IgD-negative memory B cell (primary cell): ENCODE measurements at regions not wholly inside any gene's neighbourhood (a gene's known extent, or its start where the extent isn't known, plus 50 kb on each side); places are given as distances from the start of the nearest gene placed in this dataset.
"Not testable (repeated sequence)": the region's sequence is repeated elsewhere in the genome, so short reads cannot be mapped to it uniquely, and the experiment has no call there.

Experiments
- H3K27ac Mint-ChIP-seq, 3 donors: one replicate each; pipeline ENCODE4 v1.8.0; 2020 to 2022; ENCODE audit warnings: mild to moderate bottlenecking in 3 of 3, mixed read lengths in 3 of 3, moderate library complexity in 1 of 3
- H3K27me3 Mint-ChIP-seq: one replicate; pipeline ENCODE4 v1.8.0; 2021; ENCODE audit warnings: mixed read lengths
- H3K36me3 Mint-ChIP-seq: one replicate; pipeline ENCODE4 v1.8.0; 2020; ENCODE audit warnings: mild to moderate bottlenecking, mixed read lengths
- H3K4me1 Mint-ChIP-seq, 3 donors: one replicate each; pipeline ENCODE4 v1.8.0; 2020 to 2022; ENCODE audit warnings: mixed read lengths in 3 of 3, mild to moderate bottlenecking in 1 of 3
- H3K4me3 Mint-ChIP-seq, 4 donors: one replicate each; pipeline ENCODE4 v1.8.0; 2020 to 2022; ENCODE audit warnings: mild to moderate bottlenecking in 4 of 4, mixed read lengths in 4 of 4, moderate library complexity in 3 of 4
- H3K9me3 Mint-ChIP-seq, 3 donors: one replicate each; pipeline ENCODE4 v1.8.0; 2020 to 2021; ENCODE audit warnings: mixed read lengths in 3 of 3, mild to moderate bottlenecking in 1 of 3

DNA sequence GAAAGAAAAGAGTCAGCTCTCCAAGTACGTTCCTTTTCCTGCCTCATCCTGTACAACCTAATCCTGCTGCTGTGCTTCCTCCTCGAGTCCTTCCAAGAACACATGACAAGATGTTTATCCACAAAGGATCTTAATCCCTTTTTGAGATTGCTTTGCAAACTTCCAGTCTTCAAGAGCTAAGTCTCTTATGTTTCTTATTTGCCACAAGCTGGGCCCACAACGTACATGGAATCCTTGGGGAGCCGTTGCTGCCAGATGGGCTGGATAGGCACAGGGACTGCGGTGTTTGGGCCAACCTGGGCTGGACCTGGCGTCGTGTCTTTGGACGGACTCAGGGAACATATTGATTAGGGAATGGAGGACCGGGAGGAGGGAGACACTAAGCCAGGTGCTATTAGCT lies 79.7 kb upstream of the AFDN start:
- Mint-ChIP-seq H3K4me3 (no peak overlapping the region), H3K27ac (peak overlapping the region in 1 of 3 donors; percentile 43), H3K9me3 (peaks cover 0 to 1% (median 0%) of the 10 kb centered on the region in 3 donors), H3K4me1 (no peaks in the 10 kb centered on the region), H3K36me3 (no peaks in the 10 kb centered on the region), H3K27me3 (peaks cover 8% of the 10 kb centered on the region)

DNA sequence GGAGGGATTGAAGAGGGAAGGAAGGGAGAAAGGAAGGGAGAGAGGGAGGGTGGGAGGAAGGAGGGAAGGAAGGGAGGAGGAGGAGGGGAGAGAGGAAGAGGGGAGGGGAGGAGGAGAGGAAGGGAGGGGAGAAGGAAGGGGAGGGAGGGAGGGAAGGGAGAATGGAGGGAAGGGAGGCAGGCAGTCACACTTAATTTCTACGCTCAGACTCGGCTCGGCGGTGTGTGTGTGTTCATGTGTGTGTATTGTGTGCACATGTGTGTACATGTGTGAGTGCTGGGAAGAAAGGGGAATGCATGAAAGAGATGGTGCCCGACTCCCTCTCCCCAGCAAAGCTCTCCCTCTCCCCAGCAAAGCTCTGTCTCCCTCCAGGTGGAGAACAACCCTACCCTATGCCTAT lies 79.1 kb upstream of the AFDN start:
- peaks cover 8% of the 10 kb centered on the region for H3K27me3 Mint-ChIP-seq
- H3K36me3 Mint-ChIP-seq: peaks cover 2% of the 10 kb centered on the region
- H3K4me1 Mint-ChIP-seq: peaks cover 0 to 1% (median 0%) of the 10 kb centered on the region in 3 donors
- peaks cover 0 to 1% (median 0%) of the 10 kb centered on the region in 3 donors for H3K9me3 Mint-ChIP-seq
- no peak overlapping the region for H3K27ac Mint-ChIP-seq
- H3K4me3 Mint-ChIP-seq: no peak overlapping the region

GRCh38 chr6:167748046-167748445 lies 78.7 kb upstream of the AFDN start:
- H3K27me3 Mint-ChIP-seq: peaks cover 8% of the 10 kb centered on the region
- H3K4me3 Mint-ChIP-seq: no peak overlapping the region
- peaks cover 0 to 1% (median 0%) of the 10 kb centered on the region in 3 donors for H3K9me3 Mint-ChIP-seq
- H3K27ac Mint-ChIP-seq: no peak overlapping the region
- peaks cover 2% of the 10 kb centered on the region for H3K36me3 Mint-ChIP-seq
- peaks cover 0 to 1% (median 0%) of the 10 kb centered on the region in 3 donors for H3K4me1 Mint-ChIP-seq

GRCh38 chr6:167748458-167749379 lies 78.0 kb upstream of the AFDN start:
- no peak overlapping the region for H3K27ac Mint-ChIP-seq
- H3K4me3 Mint-ChIP-seq: no peak overlapping the region
- peaks cover 2% of the 10 kb centered on the region for H3K36me3 Mint-ChIP-seq
- H3K9me3 Mint-ChIP-seq: peaks cover 0 to 1% (median 0%) of the 10 kb centered on the region in 3 donors
- H3K4me1 Mint-ChIP-seq: peaks cover 0 to 1% (median 0%) of the 10 kb centered on the region in 3 donors
- H3K27me3 Mint-ChIP-seq: peaks cover 8% of the 10 kb centered on the region

DNA sequence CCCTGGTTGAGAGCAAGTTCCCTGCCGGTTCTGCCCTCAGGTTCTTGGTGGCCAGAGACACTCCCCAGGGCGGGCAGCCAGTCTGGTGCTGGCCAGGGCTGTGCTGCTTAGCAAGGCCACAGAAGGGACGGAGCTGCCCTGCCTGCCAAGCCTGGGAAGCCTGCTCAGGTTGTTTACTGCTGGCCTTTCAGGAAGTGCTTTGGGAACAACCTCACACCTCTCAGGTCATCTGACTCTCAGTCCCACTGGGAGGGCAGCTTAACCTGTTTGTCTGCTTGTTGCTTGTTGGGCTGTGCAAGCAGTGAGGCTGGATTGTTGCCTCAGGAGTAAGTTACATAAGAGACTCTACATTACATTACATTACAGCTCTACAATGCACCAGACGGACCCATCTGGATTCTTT lies 75.8 kb upstream of the AFDN start:
- H3K4me3 Mint-ChIP-seq: no peak overlapping the region
- peaks cover 8% of the 10 kb centered on the region for H3K27me3 Mint-ChIP-seq
- no peak overlapping the region for H3K27ac Mint-ChIP-seq
- peaks cover 0 to 1% (median 0%) of the 10 kb centered on the region in 3 donors for H3K4me1 Mint-ChIP-seq
- H3K36me3 Mint-ChIP-seq: peaks cover 2% of the 10 kb centered on the region
- peaks cover 0 to 8% (median 0%) of the 10 kb centered on the region in 3 donors for H3K9me3 Mint-ChIP-seq

DNA sequence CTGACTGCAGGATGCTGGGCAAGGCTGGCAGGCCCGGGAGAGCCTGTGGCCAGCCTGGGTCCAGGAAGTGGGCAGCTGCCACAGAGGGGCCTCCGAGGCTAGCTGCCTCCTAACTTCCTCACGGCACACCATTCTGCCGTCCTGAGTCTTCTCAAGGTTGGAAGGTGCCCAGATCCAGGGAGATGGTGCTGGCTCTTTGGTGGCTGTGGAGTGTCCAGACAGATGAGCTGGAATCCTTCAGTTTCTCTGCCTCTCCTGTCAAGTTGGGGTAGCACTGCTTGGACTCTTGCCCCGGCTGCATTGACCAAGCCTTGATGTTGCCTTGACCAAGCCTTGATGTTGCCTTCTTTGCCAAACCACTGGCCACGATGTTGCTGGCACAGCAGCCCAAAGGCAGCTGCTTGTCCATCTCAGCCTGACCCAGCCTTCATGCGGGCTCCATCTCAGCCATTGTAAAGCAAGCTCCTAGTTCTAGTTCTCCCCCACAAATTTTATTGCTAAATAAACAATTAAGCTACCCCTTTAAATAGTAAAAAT lies 75.1 kb upstream of the AFDN start:
- Mint-ChIP-seq H3K4me1 (peaks cover 0 to 1% (median 0%) of the 10 kb centered on the region in 3 donors), H3K9me3 (peaks cover 0 to 8% (median 0%) of the 10 kb centered on the region in 3 donors), H3K36me3 (peaks cover 2% of the 10 kb centered on the region), H3K27ac (no peak overlapping the region), H3K4me3 (no peak overlapping the region), H3K27me3 (peaks cover 4% of the 10 kb centered on the region)

DNA sequence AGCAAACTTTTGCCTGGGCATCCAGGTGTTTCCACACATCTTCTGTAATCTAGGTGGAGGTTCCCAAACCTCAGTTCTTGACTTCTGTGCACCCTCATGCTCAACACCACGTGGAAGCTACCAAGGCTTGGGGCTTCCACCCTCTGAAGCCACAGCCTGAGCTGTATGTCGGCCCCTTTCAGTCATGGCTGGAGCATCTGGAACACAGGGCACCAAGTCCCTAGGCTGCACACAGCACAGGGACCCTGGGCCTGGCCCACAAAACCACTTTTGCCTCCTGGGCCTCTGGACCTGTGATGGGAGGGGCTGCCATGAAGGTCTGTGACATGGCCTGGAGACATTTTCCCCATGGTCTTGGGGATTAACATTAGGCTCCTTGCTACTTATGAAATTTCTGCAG lies 73.4 kb upstream of the AFDN start:
- H3K4me3 Mint-ChIP-seq, H3K27me3 Mint-ChIP-seq, H3K36me3 Mint-ChIP-seq, H3K27ac Mint-ChIP-seq, H3K9me3 Mint-ChIP-seq, H3K4me1 Mint-ChIP-seq: not testable (repeated sequence)

DNA sequence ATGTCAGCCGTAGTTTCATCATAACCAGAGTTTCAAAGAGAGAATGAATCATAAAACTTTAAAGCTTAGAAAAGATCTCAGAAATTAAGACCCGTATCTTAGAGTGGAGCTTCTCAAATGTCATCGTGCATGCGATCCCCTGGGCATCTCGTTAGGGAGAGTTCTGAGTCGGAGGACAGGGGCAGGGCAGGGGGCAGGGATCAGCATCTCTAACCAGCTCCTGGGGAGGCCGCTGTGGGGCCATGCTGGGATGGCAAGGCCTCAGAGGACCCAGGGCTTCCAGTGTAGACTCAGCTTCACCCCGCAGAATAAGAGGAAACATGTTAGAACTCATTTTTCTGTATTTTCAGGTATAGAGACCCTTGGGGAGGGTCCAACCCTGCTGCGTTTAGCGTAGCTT lies 72.0 kb upstream of the AFDN start:
- Mint-ChIP-seq H3K4me3 (no peak overlapping the region), H3K4me1 (peaks cover 0 to 1% (median 0%) of the 10 kb centered on the region in 3 donors), H3K9me3 (peaks cover 0 to 8% (median 0%) of the 10 kb centered on the region in 3 donors), H3K27me3 (peaks cover 8% of the 10 kb centered on the region), H3K36me3 (peaks cover 2% of the 10 kb centered on the region), H3K27ac (peak overlapping the region in 1 of 3 donors; percentile 75)

GRCh38 chr6:167755461-167755860 lies 71.2 kb upstream of the AFDN start:
- H3K27ac Mint-ChIP-seq: peak overlapping the region in 1 of 3 donors; percentile 75
- peaks cover 0 to 8% (median 0%) of the 10 kb centered on the region in 3 donors for H3K9me3 Mint-ChIP-seq
- H3K4me1 Mint-ChIP-seq: peaks cover 0 to 1% (median 0%) of the 10 kb centered on the region in 3 donors
- no peak overlapping the region for H3K4me3 Mint-ChIP-seq
- H3K36me3 Mint-ChIP-seq: peaks cover 2% of the 10 kb centered on the region
- H3K27me3 Mint-ChIP-seq: peaks cover 8% of the 10 kb centered on the region

GRCh38 chr6:167756597-167756996 lies 70.1 kb upstream of the AFDN start:
- no peak overlapping the region for H3K4me3 Mint-ChIP-seq
- peaks cover 0 to 8% (median 0%) of the 10 kb centered on the region in 3 donors for H3K9me3 Mint-ChIP-seq
- H3K27ac Mint-ChIP-seq: no peak overlapping the region
- H3K27me3 Mint-ChIP-seq: peaks cover 8% of the 10 kb centered on the region
- H3K4me1 Mint-ChIP-seq: peaks cover 0 to 1% (median 0%) of the 10 kb centered on the region in 3 donors
- H3K36me3 Mint-ChIP-seq: peaks cover 2% of the 10 kb centered on the region

DNA sequence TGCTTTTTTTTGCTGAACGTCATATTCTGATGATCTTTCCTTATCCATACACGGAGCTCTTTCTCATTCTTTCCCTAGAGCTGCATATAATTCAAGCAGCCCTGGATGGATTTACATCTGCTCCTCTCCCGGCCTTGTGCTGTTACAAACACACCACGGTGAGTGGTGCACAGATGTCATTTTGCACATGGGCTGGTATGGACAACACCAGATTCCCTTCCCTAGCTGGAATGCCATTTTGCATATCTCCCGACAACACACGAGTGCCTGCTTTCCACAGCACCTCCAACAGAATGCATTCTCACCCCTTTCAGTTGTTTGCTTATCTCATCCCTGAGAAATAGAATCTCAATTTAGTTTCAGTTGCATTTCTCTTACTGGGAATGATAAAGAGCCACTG lies 69.5 kb upstream of the AFDN start:
- Mint-ChIP-seq H3K4me1 (peaks cover 0 to under 1% (median 0%) of the 10 kb centered on the region in 3 donors), H3K27me3 (peaks cover 4% of the 10 kb centered on the region), H3K27ac (no peak overlapping the region), H3K4me3 (no peak overlapping the region), H3K9me3 (peaks cover 0 to 8% (median 0%) of the 10 kb centered on the region in 3 donors), H3K36me3 (peaks cover 2% of the 10 kb centered on the region)

- Mint-ChIP-seq H3K27me3 (peaks cover 4% of the 10 kb centered on the region), H3K4me3 (peak overlapping the region in 1 of 4 donors; percentile 31), H3K36me3 (no peaks in the 10 kb centered on the region), H3K27ac (no peak overlapping the region), H3K4me1 (no peaks in the 10 kb centered on the region), H3K9me3 (peaks cover 0 to 8% (median 0%) of the 10 kb centered on the region in 3 donors)
These were observed 68.9 kb upstream of the AFDN start for GRCh38 chr6:167757821-167758220.

GRCh38 chr6:167758309-167759023 lies 68.2 kb upstream of the AFDN start:
- Mint-ChIP-seq H3K36me3 (no peaks in the 10 kb centered on the region), H3K27me3 (peaks cover 4% of the 10 kb centered on the region), H3K4me3 (no peak overlapping the region), H3K9me3 (peaks cover 0 to 8% (median 0%) of the 10 kb centered on the region in 3 donors), H3K4me1 (no peaks in the 10 kb centered on the region), H3K27ac (no peak overlapping the region)

DNA sequence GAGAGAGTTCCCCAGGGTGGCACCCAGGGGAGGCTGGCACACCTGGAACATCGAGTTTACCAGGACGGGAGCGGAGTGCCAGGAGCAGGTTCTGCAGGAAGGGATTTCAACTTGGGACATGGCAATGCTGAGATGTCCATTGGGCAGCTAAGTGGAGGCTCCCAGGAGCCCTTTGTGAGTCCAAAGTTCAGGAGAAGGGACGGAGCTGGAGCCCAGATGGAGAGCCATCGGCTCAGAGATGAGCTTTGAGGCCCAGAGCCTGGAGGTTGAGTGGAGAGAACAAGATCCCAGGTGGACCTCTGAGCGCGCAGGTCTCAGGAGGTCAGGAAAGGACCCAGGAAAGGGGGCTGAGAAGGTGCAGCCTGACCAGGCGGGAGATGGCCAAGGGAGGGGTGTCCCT lies 67.5 kb upstream of the AFDN start:
- peaks cover 0 to 4% (median 0%) of the 10 kb centered on the region in 3 donors for H3K9me3 Mint-ChIP-seq
- H3K36me3 Mint-ChIP-seq: no peaks in the 10 kb centered on the region
- H3K27ac Mint-ChIP-seq: no peak overlapping the region
- H3K4me3 Mint-ChIP-seq: no peak overlapping the region
- H3K27me3 Mint-ChIP-seq: peaks cover 4% of the 10 kb centered on the region
- H3K4me1 Mint-ChIP-seq: no peaks in the 10 kb centered on the region

- H3K36me3 Mint-ChIP-seq: no peaks in the 10 kb centered on the region
- no peak overlapping the region for H3K27ac Mint-ChIP-seq
- no peak overlapping the region for H3K4me3 Mint-ChIP-seq
- peaks cover 4% of the 10 kb centered on the region for H3K27me3 Mint-ChIP-seq
- H3K4me1 Mint-ChIP-seq: no peaks in the 10 kb centered on the region
- no peaks in the 10 kb centered on the region for H3K9me3 Mint-ChIP-seq
These were observed 66.8 kb upstream of the AFDN start for GRCh38 chr6:167759912-167760311.
